ENCODE measurements at regions not wholly inside any gene's neighbourhood (a gene's known extent, or its start where the extent isn't known, plus 50 kb on each side); places are given as distances from the start of the nearest gene placed in this dataset.

DNA sequence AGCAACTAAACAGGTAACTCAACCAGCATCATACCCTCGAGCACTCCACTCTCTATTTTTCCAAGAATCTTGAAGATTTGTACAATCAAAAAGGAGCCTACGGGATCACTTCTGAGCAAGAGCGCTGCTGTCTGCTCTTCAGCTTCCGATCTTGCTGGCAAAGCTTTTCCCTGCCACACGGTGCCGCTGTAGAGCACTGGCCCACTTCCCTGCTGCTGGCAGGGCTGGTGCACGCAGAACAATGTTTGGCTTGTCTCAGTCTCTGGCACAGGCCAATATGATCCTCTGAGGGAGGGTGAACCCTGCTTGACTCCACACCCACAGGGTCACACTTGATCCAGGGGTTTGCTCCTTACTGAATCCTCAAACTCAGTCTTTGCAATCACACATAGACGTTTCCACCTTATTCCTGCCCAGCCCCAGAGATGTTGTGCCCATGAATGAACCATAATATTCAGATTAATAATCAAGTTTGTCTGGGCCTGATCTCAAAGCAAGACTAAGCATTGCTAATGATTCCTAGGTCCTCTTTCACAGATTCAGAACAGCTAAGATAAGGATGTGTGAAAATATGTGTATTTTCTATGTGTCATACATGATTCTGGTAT, 536.6 kb downstream of the SOX6 start:
- TF ChIP-seq, protein P1, sequence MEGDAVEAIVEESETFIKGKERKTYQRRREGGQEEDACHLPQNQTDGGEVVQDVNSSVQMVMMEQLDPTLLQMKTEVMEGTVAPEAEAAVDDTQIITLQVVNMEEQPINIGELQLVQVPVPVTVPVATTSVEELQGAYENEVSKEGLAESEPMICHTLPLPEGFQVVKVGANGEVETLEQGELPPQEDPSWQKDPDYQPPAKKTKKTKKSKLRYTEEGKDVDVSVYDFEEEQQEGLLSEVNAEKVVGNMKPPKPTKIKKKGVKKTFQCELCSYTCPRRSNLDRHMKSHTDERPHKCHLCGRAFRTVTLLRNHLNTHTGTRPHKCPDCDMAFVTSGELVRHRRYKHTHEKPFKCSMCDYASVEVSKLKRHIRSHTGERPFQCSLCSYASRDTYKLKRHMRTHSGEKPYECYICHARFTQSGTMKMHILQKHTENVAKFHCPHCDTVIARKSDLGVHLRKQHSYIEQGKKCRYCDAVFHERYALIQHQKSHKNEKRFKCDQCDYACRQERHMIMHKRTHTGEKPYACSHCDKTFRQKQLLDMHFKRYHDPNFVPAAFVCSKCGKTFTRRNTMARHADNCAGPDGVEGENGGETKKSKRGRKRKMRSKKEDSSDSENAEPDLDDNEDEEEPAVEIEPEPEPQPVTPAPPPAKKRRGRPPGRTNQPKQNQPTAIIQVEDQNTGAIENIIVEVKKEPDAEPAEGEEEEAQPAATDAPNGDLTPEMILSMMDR (IDR thresholded peaks at IDR 0.05), result peak; percentile 54 to 82 (median 67)
- Histone ChIP-seq H3K4me1 (peaks cover 0 to 22% of the 10 kb centered on the region in 2 donors), H3K27ac (no peak overlapping the region), H3K4me3 (no peak overlapping the region), H3K36me3 (no peaks in the 10 kb centered on the region), H3K27me3 (no peaks in the 10 kb centered on the region), H3K9me3 (no peaks in the 10 kb centered on the region)
- peak in 1 of 2 donors; percentile 74 for DNase-seq (ENCODE audit: low spot score in 2 of 2)
- intact Hi-C loops (cut with DNase I), result loop anchor here (5.0 to 10.0 kb wide), 2 partner anchors 165 to 793 kb away; no protein-coding TSS in a partner anchor

GRCh38 chr11:15821451-15821850, 534.9 kb downstream of the SOX6 start:
- H3K9me3 ChIP-seq, result no peaks in the 10 kb centered on the region
- H3K27ac ChIP-seq, result no peak overlapping the region
- peaks cover 0 to 12% of the 10 kb centered on the region in 2 donors for H3K4me1 ChIP-seq
- TF ChIP-seq, protein P1 (IDR thresholded peaks at IDR 0.05), result no peak
- H3K27me3 ChIP-seq, result no peaks in the 10 kb centered on the region
- no peak for DNase-seq (ENCODE audit: low spot score in 2 of 2)
- intact Hi-C loops (cut with DNase I), result no loop called here
- no peaks in the 10 kb centered on the region for H3K36me3 ChIP-seq
- no peak overlapping the region for H3K4me3 ChIP-seq

GRCh38 chr11:15824060-15824459, 532.3 kb downstream of the SOX6 start:
- intact Hi-C loops (cut with DNase I), result no loop called here
- no peaks in the 10 kb centered on the region for H3K36me3 ChIP-seq
- peaks cover 0 to 3% of the 10 kb centered on the region in 2 donors for H3K4me1 ChIP-seq
- H3K9me3 ChIP-seq, result no peaks in the 10 kb centered on the region
- no peak overlapping the region for H3K4me3 ChIP-seq
- DNase-seq (ENCODE audit: low spot score in 2 of 2), result no peak
- H3K27me3 ChIP-seq, result no peaks in the 10 kb centered on the region
- no peak overlapping the region for H3K27ac ChIP-seq
- TF ChIP-seq, protein P1 (IDR thresholded peaks at IDR 0.05), result no peak

DNA sequence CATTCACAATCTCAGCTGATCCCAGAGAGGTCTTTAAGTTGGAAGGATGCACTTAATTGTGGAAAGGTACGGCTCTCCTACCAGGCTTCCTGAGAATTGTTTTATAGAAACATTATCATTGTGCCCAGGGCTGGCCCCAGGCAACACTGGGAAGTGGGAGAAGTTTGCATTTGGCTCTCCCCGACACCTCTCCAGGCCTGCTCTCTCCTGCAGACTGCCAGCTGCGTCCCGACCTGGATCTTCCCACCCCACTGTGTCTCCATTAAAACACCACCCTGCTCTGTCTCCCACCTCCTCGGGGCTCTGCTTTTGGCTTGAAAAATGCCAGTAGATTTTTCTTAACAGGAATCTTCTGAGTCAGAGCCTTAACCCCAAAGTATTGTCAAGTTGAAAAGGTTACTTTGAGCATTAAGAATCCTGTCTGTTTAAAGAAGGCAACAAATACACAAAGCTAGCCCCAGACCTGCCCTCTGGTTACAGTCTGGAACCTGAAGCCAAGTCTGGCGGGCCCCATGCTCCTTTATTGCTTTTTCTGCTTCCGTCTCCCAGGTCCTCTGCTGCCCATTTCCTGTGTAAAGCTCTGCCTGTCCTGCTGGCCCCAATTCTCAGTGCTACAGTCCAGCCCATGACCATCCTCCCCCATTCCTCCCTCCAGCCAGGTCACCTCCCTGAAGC, 530.2 kb downstream of the SOX6 start:
- no peaks in the 10 kb centered on the region for H3K9me3 ChIP-seq
- TF ChIP-seq, protein P1 (IDR thresholded peaks at IDR 0.05), result no peak
- no peak overlapping the region for H3K4me3 ChIP-seq
- no peaks in the 10 kb centered on the region for H3K4me1 ChIP-seq
- no peaks in the 10 kb centered on the region for H3K27me3 ChIP-seq
- intact Hi-C loops (cut with DNase I), result no loop called here
- no peaks in the 10 kb centered on the region for H3K36me3 ChIP-seq
- DNase-seq (ENCODE audit: low spot score in 2 of 2), result no peak
- H3K27ac ChIP-seq, result no peak overlapping the region

- H3K27me3 ChIP-seq, result no peaks in the 10 kb centered on the region
- no peak overlapping the region for H3K27ac ChIP-seq
- no peaks in the 10 kb centered on the region for H3K9me3 ChIP-seq
- intact Hi-C loops (cut with DNase I), result no loop called here
- no peaks in the 10 kb centered on the region for H3K36me3 ChIP-seq
- TF ChIP-seq, protein P1 (IDR thresholded peaks at IDR 0.05), result peak in 1 of 3 experiments; percentile 25
- no peaks in the 10 kb centered on the region for H3K4me1 ChIP-seq
- no peak for DNase-seq (ENCODE audit: low spot score in 2 of 2)
- H3K4me3 ChIP-seq, result no peak overlapping the region
Measured at GRCh38 chr11:15826826-15827225, 529.5 kb downstream of the SOX6 start.

All from ascending aorta (tissue), 2 donors.